ENCODE measurements at regions not wholly inside any gene's neighbourhood (a gene's known extent, or its start where the extent isn't known, plus 50 kb on each side); places are given as distances from the start of the nearest gene placed in this dataset.
A peak's percentile ranks its signal among the peaks of the same experiment; 100 is the strongest.

GRCh38 chr20:4086771-4087687 lies 61.6 kb upstream of the SMOX start:
- Histone ChIP-seq H3K27me3 (ENCODE audit: insufficient read depth, insufficient read length) (no peaks in the 10 kb centered on the region), H3K9ac (ENCODE audit: insufficient read length, low read depth) (no peak overlapping the region), H3K36me3 (ENCODE audit: insufficient read depth, insufficient read length, low read length) (no peaks in the 10 kb centered on the region), H3K4me1 (ENCODE audit: insufficient read depth, insufficient read length) (peaks cover 3% of the 10 kb centered on the region), H3K9me3 (ENCODE audit: insufficient read depth, low read length) (no peaks in the 10 kb centered on the region), H3K4me3 (ENCODE audit: insufficient read length, low read depth) (no peak overlapping the region)
- DNase-seq (ENCODE audit: low read depth, low spot score): no peak
- no peak for TF ChIP-seq SUZ12 (IDR thresholded peaks at IDR 0.05; ENCODE audit: extremely low read depth, insufficient read depth, insufficient read length)
- TF ChIP-seq ZNF274 (IDR thresholded peaks at IDR 0.05; ENCODE audit: low read depth, low read length): no peak
- TF ChIP-seq YY1 (IDR thresholded peaks at IDR 0.05; ENCODE audit: insufficient read depth, insufficient read length): no peak

- no peaks in the 10 kb centered on the region for H3K4me1 ChIP-seq (ENCODE audit: insufficient read depth, insufficient read length)
- no peak for DNase-seq (ENCODE audit: low read depth, low spot score)
- TF ChIP-seq SUZ12 (IDR thresholded peaks at IDR 0.05; ENCODE audit: extremely low read depth, insufficient read depth, insufficient read length) (no peak), YY1 (IDR thresholded peaks at IDR 0.05; ENCODE audit: insufficient read depth, insufficient read length) (no peak), ZNF274 (IDR thresholded peaks at IDR 0.05; ENCODE audit: low read depth, low read length) (no peak)
- H3K27me3 ChIP-seq (ENCODE audit: insufficient read depth, insufficient read length): no peaks in the 10 kb centered on the region
- no peak overlapping the region for H3K4me3 ChIP-seq (ENCODE audit: insufficient read length, low read depth)
- no peaks in the 10 kb centered on the region for H3K9me3 ChIP-seq (ENCODE audit: insufficient read depth, low read length)
- H3K36me3 ChIP-seq (ENCODE audit: insufficient read depth, insufficient read length, low read length): no peaks in the 10 kb centered on the region
- H3K9ac ChIP-seq (ENCODE audit: insufficient read length, low read depth): no peak overlapping the region
These were observed 63.9 kb upstream of the SMOX start for GRCh38 chr20:4084721-4085120.

GRCh38 chr20:4084096-4084495 lies 64.5 kb upstream of the SMOX start:
- Histone ChIP-seq H3K4me3 (ENCODE audit: insufficient read length, low read depth) (no peak overlapping the region), H3K27me3 (ENCODE audit: insufficient read depth, insufficient read length) (no peaks in the 10 kb centered on the region), H3K36me3 (ENCODE audit: insufficient read depth, insufficient read length, low read length) (no peaks in the 10 kb centered on the region), H3K4me1 (ENCODE audit: insufficient read depth, insufficient read length) (no peaks in the 10 kb centered on the region), H3K9ac (ENCODE audit: insufficient read length, low read depth) (no peak overlapping the region), H3K9me3 (ENCODE audit: insufficient read depth, low read length) (no peaks in the 10 kb centered on the region)
- no peak for DNase-seq (ENCODE audit: low read depth, low spot score)
- TF ChIP-seq SUZ12 (IDR thresholded peaks at IDR 0.05; ENCODE audit: extremely low read depth, insufficient read depth, insufficient read length): no peak
- no peak for TF ChIP-seq ZNF274 (IDR thresholded peaks at IDR 0.05; ENCODE audit: low read depth, low read length)
- TF ChIP-seq YY1 (IDR thresholded peaks at IDR 0.05; ENCODE audit: insufficient read depth, insufficient read length): no peak

- Histone ChIP-seq H3K4me1 (ENCODE audit: insufficient read depth, insufficient read length) (no peaks in the 10 kb centered on the region), H3K9ac (ENCODE audit: insufficient read length, low read depth) (no peak overlapping the region), H3K36me3 (ENCODE audit: insufficient read depth, insufficient read length, low read length) (no peaks in the 10 kb centered on the region), H3K9me3 (ENCODE audit: insufficient read depth, low read length) (no peaks in the 10 kb centered on the region), H3K4me3 (ENCODE audit: insufficient read length, low read depth) (no peak overlapping the region), H3K27me3 (ENCODE audit: insufficient read depth, insufficient read length) (no peaks in the 10 kb centered on the region)
- DNase-seq (ENCODE audit: low read depth, low spot score): no peak
- TF ChIP-seq SUZ12 (IDR thresholded peaks at IDR 0.05; ENCODE audit: extremely low read depth, insufficient read depth, insufficient read length) (no peak), ZNF274 (IDR thresholded peaks at IDR 0.05; ENCODE audit: low read depth, low read length) (no peak), YY1 (IDR thresholded peaks at IDR 0.05; ENCODE audit: insufficient read depth, insufficient read length) (no peak)
These were observed 65.3 kb upstream of the SMOX start for GRCh38 chr20:4083098-4083865.

- H3K4me1 ChIP-seq (ENCODE audit: insufficient read depth, insufficient read length): no peaks in the 10 kb centered on the region
- H3K36me3 ChIP-seq (ENCODE audit: insufficient read depth, insufficient read length, low read length): no peaks in the 10 kb centered on the region
- H3K9me3 ChIP-seq (ENCODE audit: insufficient read depth, low read length): no peaks in the 10 kb centered on the region
- TF ChIP-seq YY1 (IDR thresholded peaks at IDR 0.05; ENCODE audit: insufficient read depth, insufficient read length) (no peak), SUZ12 (IDR thresholded peaks at IDR 0.05; ENCODE audit: extremely low read depth, insufficient read depth, insufficient read length) (no peak), ZNF274 (IDR thresholded peaks at IDR 0.05; ENCODE audit: low read depth, low read length) (no peak)
- H3K27me3 ChIP-seq (ENCODE audit: insufficient read depth, insufficient read length): no peaks in the 10 kb centered on the region
- peak; percentile 44 for DNase-seq (ENCODE audit: low read depth, low spot score)
- H3K9ac ChIP-seq (ENCODE audit: insufficient read length, low read depth): no peak overlapping the region
- no peak overlapping the region for H3K4me3 ChIP-seq (ENCODE audit: insufficient read length, low read depth)
These were observed 66.1 kb upstream of the SMOX start for GRCh38 chr20:4082406-4083097.

GRCh38 chr20:4081421-4081820 lies 66.1 kb upstream of the RNF24 start:
- Histone ChIP-seq H3K9ac (ENCODE audit: insufficient read length, low read depth) (no peak overlapping the region), H3K9me3 (ENCODE audit: insufficient read depth, low read length) (no peaks in the 10 kb centered on the region), H3K4me3 (ENCODE audit: insufficient read length, low read depth) (no peak overlapping the region), H3K36me3 (ENCODE audit: insufficient read depth, insufficient read length, low read length) (no peaks in the 10 kb centered on the region), H3K4me1 (ENCODE audit: insufficient read depth, insufficient read length) (no peaks in the 10 kb centered on the region), H3K27me3 (ENCODE audit: insufficient read depth, insufficient read length) (no peaks in the 10 kb centered on the region)
- no peak for DNase-seq (ENCODE audit: low read depth, low spot score)
- TF ChIP-seq SUZ12 (IDR thresholded peaks at IDR 0.05; ENCODE audit: extremely low read depth, insufficient read depth, insufficient read length): no peak
- TF ChIP-seq YY1 (IDR thresholded peaks at IDR 0.05; ENCODE audit: insufficient read depth, insufficient read length): no peak
- TF ChIP-seq ZNF274 (IDR thresholded peaks at IDR 0.05; ENCODE audit: low read depth, low read length): no peak
